ENCODE measurements at regions not wholly inside any gene's neighbourhood (a gene's known extent, or its start where the extent isn't known, plus 50 kb on each side); places are given as distances from the start of the nearest gene placed in this dataset.

DNA sequence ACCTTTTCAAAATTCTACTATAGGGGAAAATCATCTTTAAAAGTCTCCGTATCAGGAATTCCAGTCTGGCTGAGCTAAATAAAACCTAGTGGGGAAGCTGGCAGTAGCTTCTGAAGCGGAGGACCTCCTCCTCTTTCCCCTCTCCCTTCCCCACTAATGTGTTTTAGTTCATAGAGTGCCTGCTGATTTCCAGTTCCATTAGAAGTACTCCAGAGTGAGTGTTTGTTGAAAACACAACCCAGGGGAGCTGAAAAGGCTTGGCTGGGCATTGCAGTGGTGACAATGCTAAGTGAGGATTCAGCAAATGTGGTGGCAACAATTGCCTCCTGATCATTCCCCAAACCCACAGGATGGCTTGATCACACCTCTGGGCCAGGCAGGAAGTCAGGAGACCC is 144.2 kb upstream of the FRMD6 start:
- Histone ChIP-seq H3K9me2 (ENCODE audit: insufficient read depth) (no peaks in the 10 kb centered on the region), H3K27me3 (ENCODE audit: insufficient read depth, low read depth) (no peaks in the 10 kb centered on the region), H4K20me1 (ENCODE audit: insufficient read depth) (no peaks in the 10 kb centered on the region), H3K4me1 (replicated peaks; ENCODE audit: insufficient read depth) (no peaks in the 10 kb centered on the region), H2AFZ (no peak overlapping the region), H3K27ac (no peak overlapping the region), H3K4me2 (no peak overlapping the region), H3K4me3 (no peak overlapping the region), H3K36me3 (ENCODE audit: low read depth) (no peaks in the 10 kb centered on the region), H3F3A (ENCODE audit: insufficient read depth, low read depth) (no peaks in the 10 kb centered on the region), H3K9me3 (ENCODE audit: insufficient read depth, low read depth) (no peaks in the 10 kb centered on the region), H3K79me2 (ENCODE audit: low read depth) (no peaks in the 10 kb centered on the region)
- TF ChIP-seq, protein P1, sequence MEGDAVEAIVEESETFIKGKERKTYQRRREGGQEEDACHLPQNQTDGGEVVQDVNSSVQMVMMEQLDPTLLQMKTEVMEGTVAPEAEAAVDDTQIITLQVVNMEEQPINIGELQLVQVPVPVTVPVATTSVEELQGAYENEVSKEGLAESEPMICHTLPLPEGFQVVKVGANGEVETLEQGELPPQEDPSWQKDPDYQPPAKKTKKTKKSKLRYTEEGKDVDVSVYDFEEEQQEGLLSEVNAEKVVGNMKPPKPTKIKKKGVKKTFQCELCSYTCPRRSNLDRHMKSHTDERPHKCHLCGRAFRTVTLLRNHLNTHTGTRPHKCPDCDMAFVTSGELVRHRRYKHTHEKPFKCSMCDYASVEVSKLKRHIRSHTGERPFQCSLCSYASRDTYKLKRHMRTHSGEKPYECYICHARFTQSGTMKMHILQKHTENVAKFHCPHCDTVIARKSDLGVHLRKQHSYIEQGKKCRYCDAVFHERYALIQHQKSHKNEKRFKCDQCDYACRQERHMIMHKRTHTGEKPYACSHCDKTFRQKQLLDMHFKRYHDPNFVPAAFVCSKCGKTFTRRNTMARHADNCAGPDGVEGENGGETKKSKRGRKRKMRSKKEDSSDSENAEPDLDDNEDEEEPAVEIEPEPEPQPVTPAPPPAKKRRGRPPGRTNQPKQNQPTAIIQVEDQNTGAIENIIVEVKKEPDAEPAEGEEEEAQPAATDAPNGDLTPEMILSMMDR (conservative IDR thresholded peaks at IDR 0.05) = no peak
- no peak for TF ChIP-seq EZH2 (IDR thresholded peaks at IDR 0.05; ENCODE audit: low read depth)
- no TSS peak for BruUV-seq (replicated peaks)
- intact Hi-C loops (cut with micrococcal nuclease; ENCODE audit: unreplicated experiment) = no loop called here
- ChIA-PET CTCF (no interaction called here), POLR2A (ENCODE audit: unreplicated experiment) (interaction anchor here (0.6 kb wide), 1 partner anchor 131 kb away, joined by 3 read pairs; no protein-coding TSS in a partner anchor)
- no peak for DNase-seq

DNA sequence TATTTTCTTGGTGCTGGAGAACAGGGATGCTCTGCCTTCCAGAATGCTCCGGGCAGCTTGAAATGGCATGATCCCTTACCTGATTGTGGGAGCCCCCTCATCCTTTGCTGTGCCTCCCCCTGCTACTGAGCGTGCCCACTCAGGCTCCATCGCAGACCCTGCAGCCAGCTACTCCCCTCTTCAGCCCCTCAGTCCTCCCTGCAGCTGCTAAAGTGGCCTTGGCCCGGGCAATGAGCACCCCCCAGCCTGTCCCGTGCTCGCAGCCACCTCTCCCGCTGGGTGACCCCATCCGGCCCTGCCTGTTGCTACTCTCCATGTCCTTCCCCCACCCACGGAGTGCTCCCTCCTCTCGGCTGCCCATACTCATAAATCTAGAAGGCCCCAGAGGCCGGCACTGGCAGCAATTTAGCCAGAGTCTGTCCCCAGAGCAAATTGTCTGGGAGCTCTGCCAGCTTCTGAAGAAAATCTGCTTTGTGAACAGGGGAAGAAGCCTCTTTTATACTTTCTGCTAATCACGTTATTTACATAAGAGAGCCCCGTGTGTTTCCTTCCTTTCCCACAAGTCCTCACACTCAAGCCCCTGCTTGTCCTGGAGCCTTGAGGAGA is 143.7 kb upstream of the FRMD6 start:
- H3K36me3 ChIP-seq (ENCODE audit: low read depth) = no peaks in the 10 kb centered on the region
- no peaks in the 10 kb centered on the region for H4K20me1 ChIP-seq (ENCODE audit: insufficient read depth)
- POLR2A ChIA-PET (ENCODE audit: unreplicated experiment) = interaction anchor here (0.6 kb wide), 1 partner anchor 131 kb away, joined by 3 read pairs; no protein-coding TSS in a partner anchor
- BruUV-seq (replicated peaks) = no TSS peak
- H3K27ac ChIP-seq = no peak overlapping the region
- intact Hi-C loops (cut with micrococcal nuclease; ENCODE audit: unreplicated experiment) = no loop called here
- H3K4me1 ChIP-seq (replicated peaks; ENCODE audit: insufficient read depth) = no peaks in the 10 kb centered on the region
- H3K4me3 ChIP-seq = no peak overlapping the region
- H3K9me3 ChIP-seq (ENCODE audit: insufficient read depth, low read depth) = no peaks in the 10 kb centered on the region
- H3F3A ChIP-seq (ENCODE audit: insufficient read depth, low read depth) = no peaks in the 10 kb centered on the region
- H3K4me2 ChIP-seq = no peak overlapping the region
- TF ChIP-seq, protein P1 (conservative IDR thresholded peaks at IDR 0.05) = no peak
- TF ChIP-seq EZH2 (IDR thresholded peaks at IDR 0.05; ENCODE audit: low read depth) = no peak
- CTCF ChIA-PET = no interaction called here
- no peaks in the 10 kb centered on the region for H3K9me2 ChIP-seq (ENCODE audit: insufficient read depth)
- H2AFZ ChIP-seq = no peak overlapping the region
- no peaks in the 10 kb centered on the region for H3K79me2 ChIP-seq (ENCODE audit: low read depth)
- no peak for DNase-seq
- H3K27me3 ChIP-seq (ENCODE audit: insufficient read depth, low read depth) = no peaks in the 10 kb centered on the region

DNA sequence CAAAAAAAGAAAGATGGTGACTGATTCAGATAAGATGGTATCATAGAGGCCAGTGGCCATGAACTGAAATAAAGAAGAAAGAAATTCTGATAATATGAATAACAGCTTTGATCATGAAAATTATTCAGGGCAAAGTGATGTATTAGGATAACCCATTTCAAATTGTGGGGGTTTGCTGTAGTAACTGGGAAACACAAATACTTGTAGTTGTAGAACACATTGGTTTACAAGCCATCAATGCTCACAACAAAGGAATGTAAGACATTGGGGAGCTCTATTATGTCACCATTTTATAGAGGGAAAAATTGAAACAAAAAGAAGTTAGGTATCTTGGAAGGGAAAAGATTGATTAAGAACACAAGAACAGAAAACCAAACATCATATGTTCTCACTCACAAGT is 140.4 kb upstream of the FRMD6 start:
- H4K20me1 ChIP-seq (ENCODE audit: insufficient read depth) = no peaks in the 10 kb centered on the region
- H3K27me3 ChIP-seq (ENCODE audit: insufficient read depth, low read depth) = no peaks in the 10 kb centered on the region
- no peaks in the 10 kb centered on the region for H3K9me3 ChIP-seq (ENCODE audit: insufficient read depth, low read depth)
- H3F3A ChIP-seq (ENCODE audit: insufficient read depth, low read depth) = no peaks in the 10 kb centered on the region
- H3K9me2 ChIP-seq (ENCODE audit: insufficient read depth) = no peaks in the 10 kb centered on the region
- intact Hi-C loops (cut with micrococcal nuclease; ENCODE audit: unreplicated experiment) = no loop called here
- TF ChIP-seq, protein P1 (conservative IDR thresholded peaks at IDR 0.05) = no peak
- TF ChIP-seq EZH2 (IDR thresholded peaks at IDR 0.05; ENCODE audit: low read depth) = no peak
- POLR2A ChIA-PET (ENCODE audit: unreplicated experiment) = no interaction called here
- CTCF ChIA-PET = no interaction called here
- BruUV-seq (replicated peaks) = no TSS peak
- H3K27ac ChIP-seq = no peak overlapping the region
- H3K4me2 ChIP-seq = no peak overlapping the region
- no peak overlapping the region for H2AFZ ChIP-seq
- no peaks in the 10 kb centered on the region for H3K4me1 ChIP-seq (replicated peaks; ENCODE audit: insufficient read depth)
- H3K4me3 ChIP-seq = no peak overlapping the region
- no peak for DNase-seq
- no peaks in the 10 kb centered on the region for H3K36me3 ChIP-seq (ENCODE audit: low read depth)
- no peaks in the 10 kb centered on the region for H3K79me2 ChIP-seq (ENCODE audit: low read depth)

All from PC-9 (cell line).